GM21576 (cell line): ENCODE measurements at regions not wholly inside any gene's neighbourhood (a gene's known extent, or its start where the extent isn't known, plus 50 kb on each side); places are given as distances from the start of the nearest gene placed in this dataset.
"Not testable (repeated sequence)": the region's sequence is repeated elsewhere in the genome, so short reads cannot be mapped to it uniquely, and the experiment has no call there.

Source experiments
- ATAC-seq: cut with Tn5 transposase; IDR thresholded peaks from one replicate; pipeline ENCODE4 v1.9.1; 2021; ENCODE audit warnings: mild to moderate bottlenecking, moderate library complexity; ENCODE audit not compliant: unreplicated experiment

GRCh38 chr11:97729546-97730272 is 1291.0 kb upstream of the CNTN5 start:
- ATAC-seq = no peak

GRCh38 chr11:97732011-97732632 is 1288.6 kb upstream of the CNTN5 start:
- ATAC-seq = no peak

GRCh38 chr11:97738751-97739150 is 1282.0 kb upstream of the CNTN5 start:
- no peak for ATAC-seq

GRCh38 chr11:97739932-97740800 is 1280.6 kb upstream of the CNTN5 start:
- ATAC-seq = no peak

GRCh38 chr11:97740801-97741151 is 1280.0 kb upstream of the CNTN5 start:
- no peak for ATAC-seq

- ATAC-seq = no peak
Measured at GRCh38 chr11:97742717-97743116, 1278.0 kb upstream of the CNTN5 start.

GRCh38 chr11:97743205-97743742 is 1277.5 kb upstream of the CNTN5 start:
- no peak for ATAC-seq

- no peak for ATAC-seq
Measured at GRCh38 chr11:97745515-97746050, 1275.2 kb upstream of the CNTN5 start.

- ATAC-seq = no peak
Measured at GRCh38 chr11:97746818-97747217, 1273.9 kb upstream of the CNTN5 start.

- ATAC-seq = no peak
Measured at GRCh38 chr11:97751405-97751804, 1269.3 kb upstream of the CNTN5 start.

GRCh38 chr11:97751952-97752351 is 1268.8 kb upstream of the CNTN5 start:
- ATAC-seq = no peak

- ATAC-seq = no peak
Measured at GRCh38 chr11:97754976-97755375, 1265.8 kb upstream of the CNTN5 start.

GRCh38 chr11:97756571-97757335 is 1264.0 kb upstream of the CNTN5 start:
- no peak for ATAC-seq

- ATAC-seq = no peak
Measured at GRCh38 chr11:97761175-97761574, 1259.6 kb upstream of the CNTN5 start.

GRCh38 chr11:97764193-97764592 is 1256.6 kb upstream of the CNTN5 start:
- ATAC-seq = no peak

GRCh38 chr11:97764605-97765004 is 1256.1 kb upstream of the CNTN5 start:
- no peak for ATAC-seq

GRCh38 chr11:97770570-97770969 is 1250.2 kb upstream of the CNTN5 start:
- ATAC-seq = no peak

GRCh38 chr11:97772705-97773104 is 1248.0 kb upstream of the CNTN5 start:
- ATAC-seq = no peak

- ATAC-seq = not testable (repeated sequence)
Measured at GRCh38 chr11:97784388-97784787, 1236.4 kb upstream of the CNTN5 start.

- ATAC-seq = no peak
Measured at GRCh38 chr11:97786961-97787360, 1233.8 kb upstream of the CNTN5 start.
